DMS114 treated with DMSO at 0.1 percent for 48 hours (cell line): ENCODE measurements at regions not wholly inside any gene's neighbourhood (a gene's known extent, or its start where the extent isn't known, plus 50 kb on each side); places are given as distances from the start of the nearest gene placed in this dataset.
"Not testable (repeated sequence)": the region's sequence is repeated elsewhere in the genome, so short reads cannot be mapped to it uniquely, and the experiment has no call there.

ENCODE experiments used
- DNase-seq: peaks from one replicate; lab custom pipeline; 2025; ENCODE audit not compliant: unreplicated experiment; lab: John Stamatoyannopoulos, UW

DNA sequence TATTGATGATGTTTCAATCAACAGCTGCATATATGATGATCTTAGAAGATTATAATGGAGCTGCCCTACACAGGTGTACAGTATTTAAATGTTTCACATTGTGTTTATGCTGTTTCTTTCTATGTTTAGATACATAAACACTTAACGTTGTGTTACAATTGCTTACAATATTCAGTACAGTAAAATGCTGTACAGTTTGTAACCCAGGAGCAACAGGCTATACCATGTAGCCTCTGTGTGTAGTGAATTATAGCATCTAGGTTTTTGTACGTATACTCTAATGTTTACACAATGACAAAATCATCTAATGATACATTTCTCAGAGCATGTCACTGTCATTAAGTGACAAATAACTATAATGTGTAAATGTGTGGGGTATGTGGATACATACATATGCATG, 80.5 kb upstream of the CPEB2 start:
- DNase-seq, result not testable (repeated sequence)

DNA sequence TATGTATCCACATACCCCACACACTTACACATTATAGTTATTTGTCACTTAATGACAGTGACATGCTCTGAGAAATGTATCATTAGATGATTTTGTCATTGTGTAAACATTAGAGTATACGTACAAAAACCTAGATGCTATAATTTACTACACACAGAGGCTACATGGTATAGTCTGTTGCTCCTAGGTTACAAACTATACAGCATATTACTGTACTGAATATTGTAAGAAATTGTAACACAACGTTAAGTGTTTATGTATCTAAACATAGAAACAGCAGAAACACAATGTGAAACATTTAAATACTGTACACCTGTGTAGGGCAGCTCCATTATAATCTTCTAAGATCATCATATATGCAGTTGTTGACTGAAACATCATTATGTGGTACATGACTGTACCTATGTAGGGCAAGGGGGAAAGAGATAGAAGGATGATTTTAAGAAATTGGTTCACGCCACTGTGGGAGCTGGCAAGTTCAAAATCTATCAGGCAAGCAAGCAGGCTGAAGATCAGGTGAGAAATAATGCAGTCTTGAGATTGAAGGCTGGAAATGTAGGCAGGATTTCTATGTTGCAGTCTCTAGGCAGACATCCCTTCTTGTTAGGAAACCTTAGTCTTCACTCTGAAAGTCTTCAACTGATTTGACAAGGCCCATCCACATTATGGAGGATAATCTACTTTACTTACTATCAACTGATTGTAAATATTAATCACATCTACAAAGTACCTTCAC, 78.0 kb upstream of the CPEB2 start:
- no peak for DNase-seq

DNA sequence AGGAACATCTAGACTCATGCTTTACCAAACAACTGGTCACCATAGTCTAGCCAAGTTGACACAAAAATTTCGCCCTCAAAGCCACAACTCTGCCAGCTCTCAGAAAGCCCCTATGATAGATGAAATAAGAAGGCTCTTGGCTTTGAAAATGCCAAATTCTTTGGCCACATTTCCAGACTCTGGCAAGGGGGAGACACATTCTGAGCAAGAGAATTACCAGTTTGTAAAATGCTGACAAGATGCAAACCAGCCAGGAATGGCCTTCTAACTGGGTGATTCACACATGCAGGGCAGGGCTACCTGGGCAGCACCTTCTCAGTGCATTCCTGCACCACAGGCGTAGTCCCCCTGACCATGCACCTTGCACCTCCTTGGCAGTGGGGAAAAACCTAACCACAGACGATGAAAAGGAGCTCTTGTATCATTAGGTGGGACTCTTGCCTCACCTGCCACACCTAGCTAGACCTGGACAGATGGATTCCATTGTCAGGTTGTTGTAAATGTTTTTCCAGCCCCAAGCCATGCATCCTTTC, 77.4 kb upstream of the CPEB2 start:
- no peak for DNase-seq

DNA sequence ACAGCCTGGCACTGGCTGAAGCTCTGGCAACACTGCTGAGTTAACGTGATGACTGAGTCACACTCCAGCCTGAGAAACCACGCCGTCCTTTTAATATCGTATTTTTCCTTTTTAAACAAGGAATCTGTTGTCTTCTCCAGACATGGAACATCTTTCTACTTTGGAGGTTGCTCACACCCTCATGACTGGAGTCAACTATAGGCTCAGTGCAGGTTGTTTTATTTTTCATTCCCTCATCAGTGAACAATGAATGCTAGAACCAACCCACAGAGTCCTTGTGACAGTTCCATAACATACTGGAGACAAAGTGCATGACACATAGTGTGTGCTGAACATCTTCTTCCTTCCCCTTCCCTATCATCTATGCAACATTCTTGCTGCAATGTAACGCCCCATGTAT, 76.8 kb upstream of the CPEB2 start:
- no peak for DNase-seq

DNA sequence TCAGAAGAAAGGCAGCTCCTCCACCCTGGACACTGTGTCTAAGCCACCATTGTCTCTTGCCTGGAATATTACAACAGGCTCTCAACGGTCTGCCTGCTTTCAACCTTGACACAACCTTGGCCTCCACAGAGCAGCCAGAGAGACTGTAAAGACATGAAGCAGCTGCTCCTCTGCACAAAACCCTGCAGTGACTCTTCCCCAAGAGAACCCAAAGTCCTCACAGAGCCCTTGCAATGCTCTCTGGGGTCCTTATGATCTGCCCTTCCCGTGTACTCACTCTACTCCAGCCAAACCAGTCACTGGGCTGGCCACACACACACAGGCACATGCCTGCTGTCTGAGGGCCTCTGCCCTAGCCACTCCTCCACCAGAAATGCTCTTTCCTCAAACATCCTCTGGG, 75.9 kb upstream of the CPEB2 start:
- DNase-seq, result no peak

DNA sequence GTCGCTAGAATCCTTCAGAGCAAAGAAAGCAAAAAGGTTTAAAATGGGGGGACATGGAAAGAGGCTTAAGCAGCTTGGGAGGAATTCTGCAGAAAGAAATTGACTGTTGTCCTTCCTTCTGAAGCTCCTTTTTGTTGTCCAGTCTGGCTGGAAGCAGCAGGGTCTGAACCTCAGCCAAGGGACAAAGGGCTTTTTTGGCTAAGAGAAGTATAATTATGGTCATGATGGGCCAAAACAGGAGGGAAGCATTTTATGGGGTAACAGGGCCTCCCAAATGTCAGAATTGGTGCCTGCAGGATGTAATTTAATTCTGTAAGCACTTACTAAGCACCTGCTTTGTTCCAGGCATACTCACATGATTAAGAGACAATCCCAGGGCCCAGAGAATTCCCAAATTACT, 74.2 kb upstream of the CPEB2 start:
- no peak for DNase-seq

DNA sequence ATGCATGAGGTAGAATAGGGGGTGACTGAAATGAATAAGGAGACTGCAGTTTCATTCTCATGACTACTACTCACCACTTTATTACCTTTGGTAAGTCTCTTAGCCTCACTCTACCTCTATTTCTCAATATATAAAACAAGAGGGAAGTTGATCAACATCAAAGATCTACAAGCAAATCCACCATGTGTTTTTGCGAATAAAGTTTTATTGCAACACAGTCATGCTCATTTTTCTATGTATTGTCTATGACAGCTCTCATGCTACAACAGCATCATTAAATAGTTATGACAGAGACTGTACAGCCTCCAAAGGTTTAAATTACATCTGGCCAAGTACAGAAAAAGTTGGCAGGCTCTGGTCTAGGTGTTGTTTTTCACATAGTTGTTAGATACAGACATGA, 72.6 kb upstream of the CPEB2 start:
- DNase-seq, result no peak

DNA sequence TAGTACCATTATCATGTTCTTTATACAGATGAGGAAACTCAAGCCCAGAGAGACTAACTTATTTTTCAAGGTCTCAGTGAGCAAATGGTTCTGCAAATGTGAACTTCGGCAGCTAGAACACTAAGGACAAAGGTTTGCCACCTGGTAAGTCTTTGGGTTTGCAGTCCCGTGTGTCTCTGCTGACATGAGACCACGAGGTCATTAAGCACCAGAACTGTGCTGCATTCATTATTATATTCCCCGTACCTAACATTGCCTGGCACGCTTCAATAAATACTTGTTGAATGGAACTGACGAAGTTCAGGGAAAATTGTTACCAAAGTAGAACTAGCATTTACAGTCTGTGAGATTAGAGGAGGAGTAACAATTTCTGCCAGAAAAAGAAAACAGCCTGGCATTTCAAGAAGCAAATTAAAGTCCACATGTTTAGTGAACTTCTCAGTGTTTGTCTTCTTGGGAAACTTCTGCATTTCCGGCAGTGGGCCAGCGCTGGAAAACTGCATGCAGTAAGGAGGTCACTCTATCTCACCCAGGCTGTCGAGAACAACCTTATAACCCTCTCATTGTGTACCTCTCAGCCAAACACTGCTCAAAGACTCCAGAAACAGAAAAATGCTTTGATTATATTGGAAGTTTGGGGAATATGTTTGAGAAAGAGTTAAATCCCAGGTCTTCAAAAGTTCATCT, 67.4 kb upstream of the CPEB2 start:
- DNase-seq, result no peak

DNA sequence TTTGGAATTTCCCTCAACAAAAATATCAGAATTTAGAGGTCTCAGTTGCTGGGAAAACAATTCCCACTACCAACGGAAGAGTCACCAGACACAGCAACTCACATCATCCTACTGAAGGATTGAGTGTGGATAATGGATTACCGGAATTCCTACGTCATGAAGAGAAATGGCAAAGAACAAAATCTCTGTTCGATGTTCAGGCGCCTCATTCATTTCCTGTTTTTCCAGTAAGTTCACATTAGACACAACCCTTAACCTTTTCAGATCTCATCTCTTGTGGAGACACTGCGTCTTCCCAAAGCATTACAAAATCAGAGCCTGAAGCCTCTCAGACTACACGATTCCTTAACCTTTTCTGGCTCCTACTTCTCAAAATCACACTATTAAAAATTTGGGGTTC, 58.5 kb upstream of the CPEB2 start:
- no peak for DNase-seq

DNA sequence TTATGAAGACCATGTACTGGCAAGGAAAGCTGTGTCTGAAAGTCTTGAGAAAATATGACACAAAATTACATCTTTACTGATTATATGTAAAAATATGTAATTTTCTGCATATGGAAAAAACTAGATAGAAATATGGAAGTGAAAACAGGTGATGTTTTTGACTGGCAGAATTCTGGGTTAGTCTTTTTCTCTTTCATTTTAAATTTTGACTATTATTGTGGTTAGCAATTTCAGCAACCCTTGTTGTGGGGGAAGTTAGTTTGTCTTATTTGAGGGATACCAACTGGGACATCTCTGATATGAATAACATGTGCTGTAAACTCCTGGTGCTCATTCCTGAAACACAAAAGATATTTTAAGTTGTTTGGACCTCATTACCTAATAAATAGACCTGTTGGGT, 49.9 kb upstream of the CPEB2 start:
- no peak for DNase-seq
